Activated T-cell treated with anti-CD3 and anti-CD28 coated beads, Interleukin-2, amount 50 U/mL, for 24 hours (primary cell): ENCODE measurements at regions not wholly inside any gene's neighbourhood (a gene's known extent, or its start where the extent isn't known, plus 50 kb on each side); places are given as distances from the start of the nearest gene placed in this dataset.

Experiments
- DNase-seq: peaks from one replicate; pipeline ENCODE4 v3.0.0-alpha.2; 2020
- H3K27ac Mint-ChIP-seq: 2 replicates; pipeline ENCODE4 v1.8.0; 2020; ENCODE audit warnings: mild to moderate bottlenecking, mixed read lengths
- H3K27me3 Mint-ChIP-seq: 2 replicates; pipeline ENCODE4 v1.8.0; 2020; ENCODE audit warnings: mixed read lengths
- H3K36me3 Mint-ChIP-seq: 2 replicates; pipeline ENCODE4 v1.8.0; 2020; ENCODE audit warnings: low read depth, mixed read lengths
- H3K4me1 Mint-ChIP-seq: 2 replicates; pipeline ENCODE4 v1.8.0; 2020; ENCODE audit warnings: low read depth, mixed read lengths
- H3K4me3 Mint-ChIP-seq: 2 replicates; pipeline ENCODE4 v1.8.0; 2020; ENCODE audit warnings: mild to moderate bottlenecking, moderate library complexity, mixed read lengths
- H3K9me3 Mint-ChIP-seq: 2 replicates; pipeline ENCODE4 v1.8.0; 2020; ENCODE audit warnings: mixed read lengths

DNA sequence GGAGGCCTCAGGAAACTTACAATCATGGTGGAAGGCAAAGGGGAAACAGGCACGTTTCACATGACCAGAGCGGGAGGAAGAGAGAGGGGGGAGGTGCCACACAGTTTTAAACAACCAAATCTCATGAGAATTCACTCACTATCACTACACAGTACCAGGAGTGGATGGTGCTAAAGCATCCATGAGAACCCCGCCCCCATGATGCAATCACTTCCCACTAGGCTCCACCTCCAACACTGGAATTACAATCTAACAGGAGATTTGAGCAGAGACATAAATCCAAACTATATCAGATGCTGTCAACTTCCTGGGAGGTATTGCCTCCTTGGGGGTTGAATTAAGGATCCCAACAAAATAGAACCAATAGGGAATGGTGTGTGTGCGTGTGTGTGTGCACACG is 407.1 kb downstream of the MED10 start:
- no peaks in the 10 kb centered on the region for H3K36me3 Mint-ChIP-seq
- H3K4me3 Mint-ChIP-seq, result no peak overlapping the region
- no peaks in the 10 kb centered on the region for H3K4me1 Mint-ChIP-seq
- peaks cover 8% of the 10 kb centered on the region for H3K27me3 Mint-ChIP-seq
- no peak for DNase-seq
- H3K9me3 Mint-ChIP-seq, result no peaks in the 10 kb centered on the region
- H3K27ac Mint-ChIP-seq, result no peak overlapping the region

DNA sequence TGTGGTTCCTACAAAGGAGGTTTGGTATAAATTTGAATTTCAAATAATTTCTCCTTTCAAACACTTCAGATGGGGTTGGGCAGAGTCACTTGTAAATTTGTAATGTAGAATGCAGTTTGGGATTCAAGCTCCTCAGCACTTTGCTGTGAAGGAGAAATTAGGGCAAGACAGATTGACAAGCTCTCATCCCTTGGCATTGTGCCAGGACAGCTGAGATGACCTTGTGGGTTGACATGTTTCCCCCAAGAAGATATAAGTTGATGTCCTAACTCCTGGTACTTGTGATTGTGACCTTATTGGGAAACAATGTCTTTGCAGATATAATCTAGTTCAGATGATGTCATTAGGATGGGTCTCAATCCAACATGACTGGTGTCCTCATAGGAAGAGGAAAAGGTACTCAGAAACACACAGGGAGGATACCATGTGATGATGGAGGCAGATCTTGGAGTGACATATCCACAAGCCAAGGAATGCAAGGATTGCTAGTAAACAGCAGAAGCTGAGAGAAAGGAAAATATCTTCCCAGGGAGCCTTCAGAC is 408.3 kb downstream of the MED10 start:
- no peaks in the 10 kb centered on the region for H3K4me1 Mint-ChIP-seq
- peaks cover 8% of the 10 kb centered on the region for H3K27me3 Mint-ChIP-seq
- no peak overlapping the region for H3K27ac Mint-ChIP-seq
- H3K36me3 Mint-ChIP-seq, result no peaks in the 10 kb centered on the region
- no peak overlapping the region for H3K4me3 Mint-ChIP-seq
- peaks cover 2% of the 10 kb centered on the region for H3K9me3 Mint-ChIP-seq
- no peak for DNase-seq

- H3K36me3 Mint-ChIP-seq, result no peaks in the 10 kb centered on the region
- H3K4me1 Mint-ChIP-seq, result no peaks in the 10 kb centered on the region
- H3K9me3 Mint-ChIP-seq, result peaks cover 8% of the 10 kb centered on the region
- H3K27me3 Mint-ChIP-seq, result peaks cover 8% of the 10 kb centered on the region
- H3K27ac Mint-ChIP-seq, result no peak overlapping the region
- no peak for DNase-seq
- H3K4me3 Mint-ChIP-seq, result no peak overlapping the region
These were observed 409.4 kb downstream of the MED10 start for GRCh38 chr5:5968981-5969380.

DNA sequence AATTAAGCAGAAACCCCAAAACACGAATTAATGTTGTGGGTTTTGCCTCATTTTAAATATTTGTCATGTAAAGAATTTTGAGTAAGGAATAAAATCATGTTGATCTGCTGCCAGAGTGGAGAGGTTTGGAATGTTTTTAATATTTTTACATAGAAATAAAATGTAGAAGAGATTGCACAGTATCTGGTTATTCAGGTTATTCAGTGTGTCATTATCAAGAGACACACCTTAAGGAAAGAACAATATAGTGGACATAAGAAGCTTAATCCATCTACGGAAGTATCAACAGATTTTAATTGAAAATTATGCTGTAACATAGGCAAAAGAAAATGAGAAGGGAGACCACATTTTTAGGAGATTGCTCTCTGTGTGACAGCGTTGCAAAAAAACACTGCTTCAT is 410.4 kb downstream of the MED10 start:
- Mint-ChIP-seq H3K9me3 (peaks cover 8% of the 10 kb centered on the region), H3K27me3 (peaks cover 8% of the 10 kb centered on the region), H3K4me1 (no peaks in the 10 kb centered on the region), H3K27ac (no peak overlapping the region), H3K4me3 (no peak overlapping the region), H3K36me3 (no peaks in the 10 kb centered on the region)
- DNase-seq, result no peak

- Mint-ChIP-seq H3K4me3 (no peak overlapping the region), H3K36me3 (no peaks in the 10 kb centered on the region), H3K9me3 (peaks cover 8% of the 10 kb centered on the region), H3K27ac (no peak overlapping the region), H3K27me3 (peaks cover 8% of the 10 kb centered on the region), H3K4me1 (no peaks in the 10 kb centered on the region)
- DNase-seq, result no peak
These were observed 411.0 kb downstream of the MED10 start for GRCh38 chr5:5967373-5967772.

- Mint-ChIP-seq H3K36me3 (no peaks in the 10 kb centered on the region), H3K27ac (no peak overlapping the region), H3K4me1 (no peaks in the 10 kb centered on the region), H3K4me3 (no peak overlapping the region), H3K27me3 (no peaks in the 10 kb centered on the region), H3K9me3 (peaks cover 8% of the 10 kb centered on the region)
- no peak for DNase-seq
These were observed 413.2 kb downstream of the MED10 start for GRCh38 chr5:5965132-5965531.

- H3K27me3 Mint-ChIP-seq, result no peaks in the 10 kb centered on the region
- H3K4me3 Mint-ChIP-seq, result no peak overlapping the region
- H3K36me3 Mint-ChIP-seq, result no peaks in the 10 kb centered on the region
- H3K27ac Mint-ChIP-seq, result no peak overlapping the region
- peaks cover 8% of the 10 kb centered on the region for H3K9me3 Mint-ChIP-seq
- no peak for DNase-seq
- H3K4me1 Mint-ChIP-seq, result no peaks in the 10 kb centered on the region
These were observed 414.0 kb downstream of the MED10 start for GRCh38 chr5:5964347-5964746.

GRCh38 chr5:5957737-5958136 is 420.6 kb downstream of the MED10 start:
- no peak overlapping the region for H3K4me3 Mint-ChIP-seq
- no peaks in the 10 kb centered on the region for H3K36me3 Mint-ChIP-seq
- no peaks in the 10 kb centered on the region for H3K9me3 Mint-ChIP-seq
- H3K27ac Mint-ChIP-seq, result no peak overlapping the region
- H3K27me3 Mint-ChIP-seq, result peaks cover 18% of the 10 kb centered on the region
- DNase-seq, result no peak
- H3K4me1 Mint-ChIP-seq, result no peaks in the 10 kb centered on the region

GRCh38 chr5:5954275-5954598 is 424.1 kb downstream of the MED10 start:
- Mint-ChIP-seq H3K27me3 (peaks cover 18% of the 10 kb centered on the region), H3K36me3 (no peaks in the 10 kb centered on the region), H3K4me3 (no peak overlapping the region), H3K4me1 (no peaks in the 10 kb centered on the region), H3K27ac (no peak overlapping the region), H3K9me3 (no peaks in the 10 kb centered on the region)
- DNase-seq, result no peak

DNA sequence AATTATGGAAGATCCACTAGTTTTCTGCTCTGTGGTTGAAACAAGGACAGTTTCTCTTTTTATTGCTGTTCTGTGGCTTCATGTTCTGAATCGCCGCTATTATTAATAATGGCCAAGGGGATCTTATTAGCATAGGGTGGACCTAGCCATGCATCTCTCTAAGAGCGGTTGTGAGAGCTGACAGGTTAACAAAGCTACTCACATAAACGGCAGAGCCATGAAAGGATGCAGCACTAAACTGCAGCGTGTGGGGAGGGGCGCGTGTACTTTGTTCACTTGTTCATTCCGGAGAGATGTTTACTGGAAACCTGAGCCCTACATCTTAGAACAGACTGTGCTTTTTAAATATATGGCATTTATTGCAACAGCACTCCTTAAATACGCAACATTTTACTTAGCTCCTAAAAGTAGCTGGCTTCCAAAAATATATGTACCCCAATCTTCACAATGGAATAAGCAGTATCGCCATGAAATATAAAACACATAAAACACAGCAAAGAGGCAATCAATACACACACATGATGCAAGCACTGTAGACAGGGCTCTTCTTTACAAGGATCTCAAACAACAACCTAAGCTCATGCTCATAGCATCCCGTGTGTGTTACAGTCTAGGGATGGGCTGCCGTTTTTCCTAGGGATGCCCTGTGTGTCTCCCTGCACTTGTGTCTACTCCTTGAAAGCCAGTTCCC is 424.6 kb downstream of the MED10 start:
- Mint-ChIP-seq H3K27me3 (peaks cover 18% of the 10 kb centered on the region), H3K4me3 (no peak overlapping the region), H3K27ac (no peak overlapping the region), H3K4me1 (no peaks in the 10 kb centered on the region), H3K9me3 (no peaks in the 10 kb centered on the region), H3K36me3 (no peaks in the 10 kb centered on the region)
- DNase-seq, result no peak

DNA sequence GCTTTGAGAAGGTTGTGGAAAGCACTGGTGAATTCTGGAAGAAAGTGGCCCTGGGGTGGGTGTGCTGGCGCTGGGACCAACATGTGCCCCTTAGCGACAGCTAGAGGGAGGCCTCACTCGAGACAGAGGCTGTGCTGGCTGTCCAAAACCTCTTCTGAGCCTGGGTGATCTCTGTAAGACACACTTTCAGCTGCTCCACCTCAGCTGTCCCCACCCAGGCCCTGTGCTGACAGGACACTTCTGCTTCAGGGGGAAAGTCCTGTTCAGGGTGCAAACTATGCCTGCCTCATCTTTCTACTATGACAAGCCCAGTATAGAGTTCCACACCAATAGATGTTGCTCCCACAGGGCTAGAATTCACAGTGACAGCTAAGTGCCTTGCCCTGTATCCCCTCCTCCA is 426.4 kb downstream of the MED10 start:
- H3K27me3 Mint-ChIP-seq, result peaks cover 14% of the 10 kb centered on the region
- no peak overlapping the region for H3K4me3 Mint-ChIP-seq
- no peaks in the 10 kb centered on the region for H3K9me3 Mint-ChIP-seq
- no peak for DNase-seq
- no peak overlapping the region for H3K27ac Mint-ChIP-seq
- H3K4me1 Mint-ChIP-seq, result no peaks in the 10 kb centered on the region
- H3K36me3 Mint-ChIP-seq, result no peaks in the 10 kb centered on the region

DNA sequence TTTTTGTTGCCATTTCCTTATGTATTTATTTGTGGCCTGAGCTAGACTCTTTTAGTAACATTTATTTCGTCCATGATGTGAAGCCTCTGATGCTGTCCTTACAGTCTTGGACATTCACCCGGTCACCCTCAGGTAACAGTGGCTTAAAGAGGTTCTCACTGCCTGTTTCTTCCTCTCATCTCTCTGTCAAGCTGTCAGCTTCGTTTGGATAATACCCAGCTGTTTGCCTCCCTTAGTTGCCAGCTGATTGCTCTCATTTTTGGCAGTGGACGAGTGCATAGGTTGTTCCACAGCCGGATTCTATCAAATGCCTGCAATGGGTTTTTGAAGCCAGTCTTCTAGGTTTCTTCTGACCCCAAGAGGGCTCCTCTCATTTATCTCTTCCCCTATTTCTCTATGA is 427.7 kb downstream of the MED10 start:
- no peak for DNase-seq
- Mint-ChIP-seq H3K27me3 (peaks cover 11% of the 10 kb centered on the region), H3K9me3 (no peaks in the 10 kb centered on the region), H3K4me1 (no peaks in the 10 kb centered on the region), H3K4me3 (no peak overlapping the region), H3K36me3 (no peaks in the 10 kb centered on the region), H3K27ac (no peak overlapping the region)

DNA sequence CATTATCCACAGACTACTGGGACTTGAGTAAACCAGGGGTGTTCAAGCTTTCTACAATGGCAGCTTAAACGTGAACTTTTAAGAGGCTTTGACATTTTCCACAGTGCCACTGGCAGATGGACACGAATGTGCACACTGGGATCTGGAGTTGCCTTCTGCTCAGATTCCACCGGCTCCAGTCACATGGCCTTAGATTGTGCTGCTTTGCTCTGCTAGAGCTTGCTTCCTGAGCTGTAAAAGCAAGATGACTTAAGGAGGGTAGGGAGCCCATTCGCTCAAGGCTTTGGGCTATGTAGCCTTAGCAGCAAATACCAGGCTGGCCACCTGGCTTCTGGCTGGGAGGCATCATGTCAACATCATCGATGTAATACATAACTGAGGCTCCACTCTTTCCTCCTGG is 436.9 kb downstream of the MED10 start:
- Mint-ChIP-seq H3K36me3 (no peaks in the 10 kb centered on the region), H3K4me1 (no peaks in the 10 kb centered on the region), H3K4me3 (no peak overlapping the region)

GRCh38 chr5:5939759-5940370 is 438.5 kb downstream of the MED10 start:
- H3K4me3 Mint-ChIP-seq, result no peak overlapping the region

More for the DNA sequence above, 436.9 kb downstream of the MED10 start:
- DNase-seq, result no peak
- Mint-ChIP-seq H3K27ac (no peak overlapping the region), H3K9me3 (no peaks in the 10 kb centered on the region), H3K27me3 (peaks cover 6% of the 10 kb centered on the region)

GRCh38 chr5:5933651-5934050 is 444.7 kb downstream of the MED10 start:
- H3K27me3 Mint-ChIP-seq, result peaks cover 14% of the 10 kb centered on the region
- no peak for DNase-seq
- H3K4me1 Mint-ChIP-seq, result no peaks in the 10 kb centered on the region
- H3K27ac Mint-ChIP-seq, result no peak overlapping the region
- no peak overlapping the region for H3K4me3 Mint-ChIP-seq
- H3K9me3 Mint-ChIP-seq, result no peaks in the 10 kb centered on the region
- no peaks in the 10 kb centered on the region for H3K36me3 Mint-ChIP-seq

More at GRCh38 chr5:5939759-5940370, 438.5 kb downstream of the MED10 start:
- Mint-ChIP-seq H3K27ac (no peak overlapping the region), H3K4me1 (no peaks in the 10 kb centered on the region), H3K27me3 (peaks cover 6% of the 10 kb centered on the region), H3K9me3 (no peaks in the 10 kb centered on the region), H3K36me3 (no peaks in the 10 kb centered on the region)
- no peak for DNase-seq
